ENCODE measurements at regions not wholly inside any gene's neighbourhood (a gene's known extent, or its start where the extent isn't known, plus 50 kb on each side); places are given as distances from the start of the nearest gene placed in this dataset.

DNA sequence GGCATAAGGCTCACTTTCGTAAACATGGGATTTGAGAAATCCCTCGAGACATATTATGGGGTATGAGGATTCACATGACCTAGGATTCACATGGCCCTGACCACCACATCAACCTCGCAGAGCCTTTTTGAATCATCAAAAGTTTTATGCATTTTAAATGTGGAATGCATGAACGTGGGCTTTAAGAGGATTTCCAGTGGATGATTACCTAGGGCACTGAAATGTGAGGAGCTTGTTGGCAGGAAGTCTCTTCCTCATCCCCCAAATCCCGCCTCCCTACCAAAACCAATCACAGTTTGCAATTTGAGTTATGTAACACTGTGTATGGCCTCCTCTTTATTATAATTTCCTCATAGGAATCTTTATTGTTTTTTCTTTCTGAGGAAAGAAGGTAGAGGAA is 659.6 kb upstream of the TBX3 start:
- no peak for TF ChIP-seq CTCF (conservative IDR thresholded peaks at IDR 0.05)
- no peak for TF ChIP-seq ZFX (IDR thresholded peaks at IDR 0.05)

Measured in C4-2B (cell line).